SU-DHL-6 (cell line): ENCODE measurements at regions not wholly inside any gene's neighbourhood (a gene's known extent, or its start where the extent isn't known, plus 50 kb on each side); places are given as distances from the start of the nearest gene placed in this dataset.

ENCODE experiments used
- H2AFZ ChIP-seq: fragments of 200-600 bp; sonication (generic); 2 replicates; pipeline ENCODE4 v1.6.1; 2014; ENCODE audit warnings: low read depth, mild to moderate bottlenecking, moderate library complexity, mixed read lengths, antibody characterized with exemption, low read length; ENCODE audit not compliant: severe bottlenecking
- H3F3A ChIP-seq: fragments of 200-600 bp; shearing (Covaris generic); 2 replicates; pipeline ENCODE4 v1.6.0; 2016; ENCODE audit warnings: antibody characterized with exemption, mild to moderate bottlenecking; ENCODE audit not compliant: insufficient read depth
- H3K27ac ChIP-seq: fragments of 200-600 bp; sonication (generic); 2 replicates; pipeline ENCODE4 v1.5.1; 2016; ENCODE audit warnings: low read depth, mild to moderate bottlenecking, low read length, moderate library complexity, mixed read lengths
- H3K27me3 ChIP-seq: fragments of 200-600 bp; sonication (generic), shearing (Covaris generic); 2 replicates; pipeline ENCODE4 v1.6.0; 2014; ENCODE audit warnings: mild to moderate bottlenecking, low read length
- H3K36me3 ChIP-seq: fragments of 200-600 bp; sonication (generic); 2 replicates; pipeline ENCODE4 v1.6.1; 2014; ENCODE audit warnings: mild to moderate bottlenecking, low read length, mixed read lengths
- H3K4me2 ChIP-seq: fragments of 300-600, 200-600 bp; shearing (Covaris generic), sonication (generic); 2 replicates; pipeline ENCODE4 v1.6.0; 2014; ENCODE audit warnings: low read length, low read depth, mild to moderate bottlenecking; ENCODE audit not compliant: poor library complexity, severe bottlenecking
- H3K4me3 ChIP-seq: fragments of 200-600 bp; sonication (generic); 2 replicates; pipeline ENCODE4 v1.5.1; 2014; ENCODE audit warnings: antibody characterized with exemption, low read length, mild to moderate bottlenecking, mixed read lengths; ENCODE audit not compliant: insufficient read depth, poor library complexity, severe bottlenecking
- H3K79me2 ChIP-seq: fragments of 200-600 bp; sonication (generic); 2 replicates; pipeline ENCODE4 v1.6.1; 2014; ENCODE audit warnings: mild to moderate bottlenecking, low read length, moderate library complexity; ENCODE audit not compliant: insufficient read depth
- H3K9ac ChIP-seq: fragments of 200-600 bp; sonication (generic); 2 replicates; pipeline ENCODE4 v1.7.0; 2014; ENCODE audit warnings: mild to moderate bottlenecking, low read length
- H3K9me2 ChIP-seq: fragments of 200-600 bp; sonication (generic); replicated peaks from 2 replicates; pipeline ENCODE4 v1.6.1; 2014; ENCODE audit warnings: low read length; ENCODE audit not compliant: insufficient read depth
- H3K9me3 ChIP-seq: fragments of 200-600 bp; sonication (generic); 2 replicates; pipeline ENCODE4 v1.6.1; 2014; ENCODE audit warnings: low read length, mixed read lengths; ENCODE audit not compliant: insufficient read depth
- H4K20me1 ChIP-seq: fragments of 200-600 bp; sonication (generic); 2 replicates; pipeline ENCODE4 v1.6.1; 2014; ENCODE audit warnings: low read depth, mild to moderate bottlenecking, antibody characterized with exemption, low read length, moderate library complexity, mixed read lengths
- EZH2phosphoT487 ChIP-seq: fragments of 200-600 bp; sonication (generic), shearing (Covaris generic); conservative IDR thresholded peaks from 2 replicates; pipeline ENCODE4 v1.6.1; 2018; ENCODE audit warnings: mild to moderate bottlenecking, antibody characterized with exemption, low read length, moderate library complexity, mixed read lengths
- TF ChIP-seq, protein P1 (sequence below): fragments of 200-600 bp; sonication (generic); IDR thresholded peaks from one replicate; pipeline ENCODE4 v1.5.1; 2017; ENCODE audit warnings: antibody characterized with exemption, mild to moderate bottlenecking, low read length, moderate library complexity; ENCODE audit not compliant: insufficient read depth, poor library complexity, severe bottlenecking

DNA sequence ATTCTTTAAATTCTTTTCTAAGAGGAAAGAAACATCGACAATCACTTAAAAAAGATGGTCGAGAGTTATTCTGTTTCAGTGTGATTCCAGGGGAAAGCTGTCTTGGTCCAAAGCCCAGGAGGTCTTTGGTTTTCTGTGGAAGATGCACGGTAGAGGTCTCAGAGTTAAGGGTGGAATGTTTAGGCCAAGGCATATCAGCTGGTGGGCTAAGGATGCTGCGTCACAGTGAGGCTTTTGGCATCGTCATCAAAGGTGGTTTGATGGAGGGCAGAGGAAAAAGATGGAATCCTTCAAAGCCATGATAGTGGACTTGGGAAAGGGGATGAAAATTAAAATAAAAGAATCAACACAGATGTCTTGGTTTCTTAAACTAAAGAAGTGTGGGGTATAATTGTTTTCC lies 137.3 kb upstream of the ANKH start:
- Histone ChIP-seq H3K36me3 (no peaks in the 10 kb centered on the region), H3K79me2 (no peaks in the 10 kb centered on the region), H3K27me3 (no peaks in the 10 kb centered on the region), H3K27ac (no peak overlapping the region), H2AFZ (no peak overlapping the region), H3K4me3 (no peak overlapping the region), H3K4me2 (no peak overlapping the region), H3K9me3 (no peaks in the 10 kb centered on the region), H3F3A (no peaks in the 10 kb centered on the region), H3K9ac (no peak overlapping the region), H3K9me2 (no peaks in the 10 kb centered on the region), H4K20me1 (no peaks in the 10 kb centered on the region)
- no peak for TF ChIP-seq EZH2phosphoT487
- TF ChIP-seq, protein P1, sequence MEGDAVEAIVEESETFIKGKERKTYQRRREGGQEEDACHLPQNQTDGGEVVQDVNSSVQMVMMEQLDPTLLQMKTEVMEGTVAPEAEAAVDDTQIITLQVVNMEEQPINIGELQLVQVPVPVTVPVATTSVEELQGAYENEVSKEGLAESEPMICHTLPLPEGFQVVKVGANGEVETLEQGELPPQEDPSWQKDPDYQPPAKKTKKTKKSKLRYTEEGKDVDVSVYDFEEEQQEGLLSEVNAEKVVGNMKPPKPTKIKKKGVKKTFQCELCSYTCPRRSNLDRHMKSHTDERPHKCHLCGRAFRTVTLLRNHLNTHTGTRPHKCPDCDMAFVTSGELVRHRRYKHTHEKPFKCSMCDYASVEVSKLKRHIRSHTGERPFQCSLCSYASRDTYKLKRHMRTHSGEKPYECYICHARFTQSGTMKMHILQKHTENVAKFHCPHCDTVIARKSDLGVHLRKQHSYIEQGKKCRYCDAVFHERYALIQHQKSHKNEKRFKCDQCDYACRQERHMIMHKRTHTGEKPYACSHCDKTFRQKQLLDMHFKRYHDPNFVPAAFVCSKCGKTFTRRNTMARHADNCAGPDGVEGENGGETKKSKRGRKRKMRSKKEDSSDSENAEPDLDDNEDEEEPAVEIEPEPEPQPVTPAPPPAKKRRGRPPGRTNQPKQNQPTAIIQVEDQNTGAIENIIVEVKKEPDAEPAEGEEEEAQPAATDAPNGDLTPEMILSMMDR, result no peak

DNA sequence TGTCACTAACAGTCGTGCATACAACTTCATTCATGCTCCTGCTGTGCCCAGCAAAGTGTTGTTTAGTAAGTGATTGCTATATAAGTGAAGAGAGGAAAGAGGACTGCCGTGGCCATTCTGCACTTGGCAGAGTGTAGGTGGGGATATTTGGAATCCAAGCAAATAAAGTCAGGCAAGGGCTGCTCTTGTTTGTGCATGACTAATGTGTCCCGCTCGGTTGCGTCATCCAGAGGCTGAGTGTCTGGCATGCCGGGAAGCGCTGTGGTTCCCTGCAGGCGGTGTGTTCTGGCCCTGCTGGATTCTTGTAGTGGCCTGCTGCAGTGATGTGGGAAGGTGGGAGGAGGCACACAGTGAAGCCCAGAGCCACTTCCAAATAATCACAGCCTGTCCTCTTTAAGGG lies 136.9 kb upstream of the ANKH start:
- Histone ChIP-seq H3K79me2 (no peaks in the 10 kb centered on the region), H3K27me3 (no peaks in the 10 kb centered on the region), H3K9me3 (no peaks in the 10 kb centered on the region), H3K4me2 (no peak overlapping the region), H3K9ac (no peak overlapping the region), H3K9me2 (no peaks in the 10 kb centered on the region), H2AFZ (no peak overlapping the region), H3K36me3 (no peaks in the 10 kb centered on the region), H3K27ac (no peak overlapping the region), H3K4me3 (no peak overlapping the region), H4K20me1 (no peaks in the 10 kb centered on the region), H3F3A (no peaks in the 10 kb centered on the region)
- TF ChIP-seq, protein P1, result no peak

DNA sequence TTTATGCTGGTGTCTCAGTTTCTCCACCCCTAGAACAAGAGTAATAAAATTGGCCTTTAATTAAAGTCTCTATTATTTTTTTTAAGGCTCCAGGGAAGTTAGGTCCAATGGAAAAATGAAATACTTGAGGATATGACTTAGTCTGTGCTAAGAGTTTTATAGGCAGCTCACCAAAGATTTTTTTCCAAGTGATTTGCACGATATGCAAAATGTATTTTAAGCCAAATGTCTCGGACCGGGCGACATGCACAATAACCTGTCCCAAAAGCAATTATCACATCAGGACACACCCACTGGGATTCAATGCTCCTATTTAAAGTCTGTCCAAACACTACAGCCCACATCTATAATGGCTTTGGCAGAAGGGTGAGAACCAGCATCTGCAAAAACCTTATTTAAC lies 136.1 kb upstream of the ANKH start:
- Histone ChIP-seq H3K9ac (no peak overlapping the region), H3K27me3 (no peaks in the 10 kb centered on the region), H3K79me2 (no peaks in the 10 kb centered on the region), H3F3A (no peaks in the 10 kb centered on the region), H3K9me3 (no peaks in the 10 kb centered on the region), H3K27ac (no peak overlapping the region), H2AFZ (no peak overlapping the region), H3K36me3 (no peaks in the 10 kb centered on the region), H3K9me2 (no peaks in the 10 kb centered on the region), H3K4me2 (no peak overlapping the region), H4K20me1 (no peaks in the 10 kb centered on the region), H3K4me3 (no peak overlapping the region)
- no peak for TF ChIP-seq EZH2phosphoT487

DNA sequence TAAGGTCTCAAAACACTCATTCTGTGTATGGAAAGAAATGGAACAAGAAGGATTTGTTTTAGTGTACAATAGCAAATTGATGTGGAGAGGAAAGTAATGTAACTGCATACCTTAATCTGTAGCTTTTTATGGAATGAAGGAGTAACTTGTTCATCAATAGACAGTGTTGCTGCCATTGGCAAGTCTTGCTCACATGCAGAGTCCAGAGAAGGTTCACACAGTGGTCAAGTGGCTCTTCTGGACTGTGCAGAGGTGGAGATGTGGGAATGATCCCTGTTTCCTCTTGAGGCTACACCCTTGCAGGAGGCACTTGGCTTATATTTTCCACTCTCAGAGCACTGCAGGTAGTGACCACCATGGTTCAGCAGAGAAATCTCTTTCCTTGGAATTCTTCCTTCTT lies 132.9 kb upstream of the ANKH start:
- Histone ChIP-seq H3K27ac (no peak overlapping the region), H3F3A (no peaks in the 10 kb centered on the region), H3K9me3 (no peaks in the 10 kb centered on the region), H3K36me3 (no peaks in the 10 kb centered on the region), H3K4me3 (no peak overlapping the region), H2AFZ (no peak overlapping the region), H3K27me3 (no peaks in the 10 kb centered on the region), H3K9me2 (no peaks in the 10 kb centered on the region), H3K4me2 (no peak overlapping the region), H4K20me1 (no peaks in the 10 kb centered on the region), H3K79me2 (no peaks in the 10 kb centered on the region), H3K9ac (no peak overlapping the region)
- TF ChIP-seq, protein P1, result no peak
- no peak for TF ChIP-seq EZH2phosphoT487
